OCI-LY7 (cell line): ENCODE measurements at regions not wholly inside any gene's neighbourhood (a gene's known extent, or its start where the extent isn't known, plus 50 kb on each side); places are given as distances from the start of the nearest gene placed in this dataset.

Experiments used
- CTCF ChIP-seq: fragments of 200-600 bp; sonication (generic); conservative IDR thresholded peaks from 2 replicates; pipeline ENCODE4 v1.5.1; 2014; ENCODE audit warnings: mild to moderate bottlenecking, antibody characterized with exemption, low read length, moderate library complexity, mixed read lengths
- EZH2phosphoT487 ChIP-seq: fragments of 200-600 bp; sonication (generic); IDR thresholded peaks from 2 replicates; pipeline ENCODE4 v1.6.1; 2018; ENCODE audit warnings: low read depth, borderline replicate concordance, mild to moderate bottlenecking, mixed run types, antibody characterized with exemption, low read length, moderate library complexity, mixed read lengths

- no peak for TF ChIP-seq CTCF
- TF ChIP-seq EZH2phosphoT487 = no peak
Measured at GRCh38 chr2:22634167-22634566, 750.8 kb upstream of the KLHL29 start.
